H1 (cell line): ENCODE measurements at regions not wholly inside any gene's neighbourhood (a gene's known extent, or its start where the extent isn't known, plus 50 kb on each side); places are given as distances from the start of the nearest gene placed in this dataset.

Experiments used
- CTCF ChIA-PET: fragments of 300-600 bp; sonication (Branson Sonifier 250); formaldehyde crosslinking; loops from one replicate; lab custom pipeline; 2021; ENCODE audit not compliant: partially characterized antibody; lab: Charles Lee
- POLR2A ChIA-PET: fragments of 300-600 bp; sonication (Branson Sonifier 250); formaldehyde crosslinking; loops from one replicate; lab custom pipeline; 2021; ENCODE audit warnings: inconsistent platforms; ENCODE audit not compliant: partially characterized antibody; lab: Charles Lee
- DNase-seq, 2 experiments: peaks; one replicate each; pipeline versions ENCODE4 v3.0.0 to v3.0.0-alpha.2; 2010 to 2022; ENCODE audit warnings: low spot score in 2 of 2, low read depth in 1 of 2, mixed read lengths in 1 of 2
- FAIRE-seq: peaks from 2 replicates; lab custom pipeline; 2011; peaks lifted over from hg19 to GRCh38; lab: Jason Lieb, UNC
- H2AFZ ChIP-seq: 2 replicates; pipeline ENCODE4 v1.8.1; 2012; ENCODE audit warnings: low read length, inconsistent platforms
- H2AK5ac ChIP-seq: 2 replicates; pipeline ENCODE4 v1.6.1; 2013; ENCODE audit warnings: low read depth, low read length
- H2BK120ac ChIP-seq: replicated peaks from 2 replicates; pipeline ENCODE3; 2013; ENCODE audit warnings: low read depth, low read length, inconsistent platforms
- H2BK12ac ChIP-seq: 2 replicates; pipeline ENCODE4 v1.6.1; 2013; ENCODE audit warnings: low read depth, low read length
- H2BK15ac ChIP-seq: 2 replicates; pipeline ENCODE4 v1.6.1; 2013; ENCODE audit warnings: low read length
- H2BK20ac ChIP-seq: 2 replicates; pipeline ENCODE4 v1.6.1; 2013; ENCODE audit warnings: low read length
- H2BK5ac ChIP-seq: 2 replicates; pipeline ENCODE4 v1.6.1; 2013; ENCODE audit warnings: low read depth, low read length
- H3K14ac ChIP-seq: 2 replicates; pipeline ENCODE4 v1.6.1; 2013; ENCODE audit warnings: inconsistent platforms; ENCODE audit not compliant: insufficient read length
- H3K18ac ChIP-seq: 2 replicates; pipeline ENCODE4 v1.6.1; 2013; ENCODE audit warnings: low read length; ENCODE audit errors: extremely low read depth
- H3K23ac ChIP-seq: 2 replicates; pipeline ENCODE4 v1.6.1; 2013; ENCODE audit warnings: inconsistent platforms; ENCODE audit not compliant: insufficient read length
- H3K23me2 ChIP-seq: 2 replicates; pipeline ENCODE4 v1.6.1; 2013; ENCODE audit warnings: low read depth, low read length
- H3K27ac ChIP-seq: 2 replicates; pipeline ENCODE4 v1.6.1; 2011; ENCODE audit warnings: low read depth, low read length, inconsistent platforms
- H3K27me3 ChIP-seq, 4 experiments: replicated peaks in 1 of 4; 1 replicate in 1 of 4; 2 replicates in 3 of 4; pipeline versions ENCODE4 v1.6.1 to v1.8.1; 2011 to 2013; ENCODE audit warnings: low read length in 3 of 4, mild to moderate bottlenecking in 3 of 4, inconsistent platforms in 2 of 4, mixed read lengths in 2 of 4, moderate library complexity in 1 of 4; ENCODE audit not compliant: control insufficient read depth in 3 of 4, insufficient read depth in 3 of 4; ENCODE audit errors: extremely low read depth in 1 of 4
- H3K36me3 ChIP-seq, 4 experiments: 2 replicates each; pipeline versions ENCODE4 v1.6.1 to v1.8.1; 2011 to 2013; ENCODE audit warnings: mild to moderate bottlenecking in 4 of 4, low read length in 3 of 4, moderate library complexity in 2 of 4, control low read depth in 1 of 4, inconsistent platforms in 1 of 4; ENCODE audit not compliant: insufficient read depth in 4 of 4, control insufficient read depth in 2 of 4
- H3K4ac ChIP-seq: replicated peaks from 2 replicates; pipeline ENCODE3; 2013; ENCODE audit warnings: low read length, low read depth, mixed read lengths, inconsistent platforms; ENCODE audit not compliant: insufficient read length
- H3K4me1 ChIP-seq, 4 experiments: replicated peaks in 1 of 4; 1 replicate in 1 of 4; 2 replicates in 3 of 4; pipeline versions ENCODE4 v1.6.1 to v1.8.1; 2011 to 2013; ENCODE audit warnings: low read length in 3 of 4, inconsistent platforms in 2 of 4, mixed read lengths in 1 of 4; ENCODE audit not compliant: insufficient read depth in 4 of 4, control insufficient read depth in 3 of 4
- H3K4me2 ChIP-seq, 2 experiments: 2 replicates each; pipeline versions ENCODE4 v1.6.1 to v1.8.1; 2011 to 2013; ENCODE audit warnings: low read depth in 2 of 2, low read length in 2 of 2, control low read depth in 1 of 2, inconsistent platforms in 1 of 2, mild to moderate bottlenecking in 1 of 2; ENCODE audit not compliant: insufficient read depth in 1 of 2
- H3K4me3 ChIP-seq, 4 experiments: fragments of 200-600, 300-600 bp in 1 of 4; sonication (generic), shearing (Covaris generic), sonication (Bioruptor Twin) in 1 of 4; 2 replicates each; pipeline versions ENCODE4 v1.5.1 to v1.8.1; 2011 to 2016; ENCODE audit warnings: low read length in 4 of 4, low read depth in 3 of 4, control low read depth in 2 of 4, inconsistent platforms in 2 of 4, mild to moderate bottlenecking in 2 of 4, mixed read lengths in 1 of 4, moderate library complexity in 1 of 4; ENCODE audit not compliant: insufficient read depth in 2 of 4; ENCODE audit errors: extremely low read depth in 1 of 4
- H3K56ac ChIP-seq: replicated peaks from 2 replicates; pipeline ENCODE3; 2013; ENCODE audit warnings: low read depth, mild to moderate bottlenecking, mixed read lengths, low read length, inconsistent platforms; ENCODE audit not compliant: insufficient read length
- H3K79me1 ChIP-seq: 2 replicates; pipeline ENCODE4 v1.6.1; 2013; ENCODE audit warnings: low read depth, low read length, control low read depth
- H3K79me2 ChIP-seq, 2 experiments: 2 replicates each; pipeline versions ENCODE4 v1.6.1 to v1.8.1; 2012 to 2013; ENCODE audit warnings: low read length in 2 of 2, mild to moderate bottlenecking in 2 of 2, inconsistent platforms in 1 of 2; ENCODE audit not compliant: insufficient read depth in 2 of 2, control insufficient read depth in 1 of 2
- H3K9ac ChIP-seq, 4 experiments: replicated peaks in 1 of 4; 1 replicate in 1 of 4; 2 replicates in 3 of 4; pipeline versions ENCODE4 v1.6.1 to v1.8.1; 2011 to 2013; ENCODE audit warnings: low read depth in 3 of 4, low read length in 3 of 4, control low read depth in 2 of 4, mild to moderate bottlenecking in 2 of 4, moderate library complexity in 2 of 4, inconsistent platforms in 1 of 4; ENCODE audit errors: extremely low read depth in 1 of 4
- H3K9me3 ChIP-seq, 2 experiments: 2 replicates each; pipeline versions ENCODE4 v1.6.1 to v1.8.1; 2012 to 2013; ENCODE audit warnings: mild to moderate bottlenecking in 2 of 2, moderate library complexity in 2 of 2, control low read depth in 1 of 2, inconsistent platforms in 1 of 2, low read depth in 1 of 2, low read length in 1 of 2, mixed read lengths in 1 of 2; ENCODE audit not compliant: insufficient read depth in 2 of 2
- H4K20me1 ChIP-seq, 2 experiments: replicated peaks in 1 of 2; 2 replicates each; pipeline versions ENCODE3 to v1.8.1; 2011 to 2013; ENCODE audit warnings: inconsistent platforms in 2 of 2, low read length in 2 of 2, mild to moderate bottlenecking in 1 of 2; ENCODE audit not compliant: insufficient read depth in 2 of 2, control insufficient read depth in 1 of 2
- H4K5ac ChIP-seq: 2 replicates; pipeline ENCODE4 v1.6.1; 2013; ENCODE audit warnings: low read length, low read depth, mixed read lengths, inconsistent platforms; ENCODE audit not compliant: insufficient read length
- H4K8ac ChIP-seq: 2 replicates; pipeline ENCODE4 v1.8.0; 2013; ENCODE audit warnings: mild to moderate bottlenecking, moderate library complexity, low read length, inconsistent platforms; ENCODE audit not compliant: insufficient read depth; ENCODE audit errors: extremely low read depth
- H4K91ac ChIP-seq: replicated peaks from 2 replicates; pipeline ENCODE3; 2013; ENCODE audit warnings: low read length, mixed read lengths, inconsistent platforms; ENCODE audit not compliant: insufficient read length
- BACH1 ChIP-seq: IDR thresholded peaks from 2 replicates; pipeline ENCODE4 v1.6.1; 2012; ENCODE audit warnings: low read length, improper control_type of control experiment
- CTCF ChIP-seq, 3 experiments: IDR thresholded peaks; 1 replicate in 2 of 3; 2 replicates in 1 of 3; pipeline versions ENCODE4 v1.5.1 to v1.6.1; 2011; ENCODE audit warnings: low read length in 3 of 3, mild to moderate bottlenecking in 3 of 3, inconsistent platforms in 2 of 3, low read depth in 1 of 3, moderate library complexity in 1 of 3; ENCODE audit not compliant: insufficient read depth in 1 of 3; ENCODE audit errors: control extremely low read depth in 1 of 3
- RAD21 ChIP-seq, 2 experiments: IDR thresholded peaks in 1 of 2; conservative IDR thresholded peaks in 1 of 2; 2 replicates each; pipeline ENCODE4 v1.6.1; 2011; ENCODE audit warnings: low read depth in 2 of 2, low read length in 2 of 2, improper control_type of control experiment in 1 of 2, inconsistent platforms in 1 of 2, mild to moderate bottlenecking in 1 of 2, moderate library complexity in 1 of 2
- SAP30 ChIP-seq: fragments of 300-600 bp; sonication (generic); IDR thresholded peaks from 2 replicates; pipeline ENCODE4 v1.7.1; 2012; ENCODE audit warnings: low read length, moderate library complexity, mild to moderate bottlenecking, inconsistent platforms; ENCODE audit not compliant: insufficient read depth, insufficient replicate concordance
- SP1 ChIP-seq: IDR thresholded peaks from 2 replicates; pipeline ENCODE4 v1.6.1; 2011; ENCODE audit warnings: low read depth, low read length
- TEAD4 ChIP-seq: IDR thresholded peaks from 2 replicates; pipeline ENCODE4 v1.6.1; 2012; ENCODE audit warnings: low read depth, low read length, inconsistent platforms, mixed read lengths
- WGBS, 2 experiments: shearing (Covaris generic) in 1 of 2; methylation state at CpG; one replicate each; pipeline versions ENCODE4 v1.1.6 to v1.1.7; 2013 to 2015; ENCODE audit warnings: low lambda C conversion rate in 2 of 2, mixed read lengths in 2 of 2, inconsistent platforms in 1 of 2, low coverage in 1 of 2, missing lambda C conversion rate in 1 of 2; ENCODE audit not compliant: insufficient replicate concordance in 2 of 2, insufficient coverage in 1 of 2, insufficient read length in 1 of 2; ENCODE audit errors: extremely low coverage in 1 of 2, missing lambda C conversion rate in 1 of 2; 5-methylcytosine and 5-hydroxymethylcytosine counted together

- no peak for DNase-seq
- H3K9me3 ChIP-seq: no peaks in the 10 kb centered on the region
- no peak overlapping the region for H3K18ac ChIP-seq
- H3K9ac ChIP-seq: no peak overlapping the region
- no peak overlapping the region for H2BK120ac ChIP-seq
- no peak overlapping the region for H2BK5ac ChIP-seq
- no peak overlapping the region for H2AK5ac ChIP-seq
- no peaks in the 10 kb centered on the region; the same call in 1 of the 2 replicates for H3K23me2 ChIP-seq
- H3K36me3 ChIP-seq: no peaks in the 10 kb centered on the region
- 89% methylated on average over 2 of the region's 2 CpGs; no CpG with 5 or more reads in 1 of the 2 experiments for WGBS, 2 experiments
- H2AFZ ChIP-seq: no peak overlapping the region
- ChIA-PET CTCF (interaction anchor here (1.5 to 4.0 kb wide), 3 partner anchors 12 to 22 kb away, joined by 3 to 20 read pairs (median 8); no protein-coding TSS in a partner anchor), POLR2A (no interaction called here)
- no peak overlapping the region for H3K23ac ChIP-seq
- peak; percentile 24 to 26 (median 26); a peak in 3 of 4 replicates for TF ChIP-seq CTCF (IDR thresholded peaks at IDR 0.05; ENCODE audit: control extremely low read depth in 1 of 3, insufficient read depth in 1 of 3, low read depth in 1 of 3, low read length in 3 of 3)
- TF ChIP-seq TEAD4: no peak
- TF ChIP-seq RAD21 (IDR thresholded peaks at IDR 0.05 in 1 of 2, conservative IDR thresholded peaks at IDR 0.05 in 1 of 2; ENCODE audit: low read depth in 2 of 2, low read length in 2 of 2): peak; percentile 17 to 34; a peak in 2 of 4 replicates
- no peak for TF ChIP-seq BACH1
- TF ChIP-seq SAP30: no peak
- TF ChIP-seq SP1: no peak
- H2BK12ac ChIP-seq: no peak overlapping the region
- no peak overlapping the region for H4K91ac ChIP-seq
- H3K4me2 ChIP-seq: no peak overlapping the region
- H3K4me1 ChIP-seq: peaks cover 0 to 3% (median under 1%) of the 10 kb centered on the region in 4 experiments; a peak in 1 of 7 replicates
- no peak overlapping the region for H4K5ac ChIP-seq
- H3K4me3 ChIP-seq: no peak overlapping the region
- no peaks in the 10 kb centered on the region for H3K79me1 ChIP-seq
- H4K8ac ChIP-seq: no peak overlapping the region
- no peaks in the 10 kb centered on the region for H3K27me3 ChIP-seq
- H2BK15ac ChIP-seq: no peak overlapping the region
- H2BK20ac ChIP-seq: no peak overlapping the region
- no peak overlapping the region for H3K27ac ChIP-seq
- H3K79me2 ChIP-seq: no peaks in the 10 kb centered on the region
- no peak overlapping the region for H3K14ac ChIP-seq
- no peak for FAIRE-seq
- H3K4ac ChIP-seq: no peak overlapping the region
- no peak overlapping the region for H3K56ac ChIP-seq
- no peaks in the 10 kb centered on the region for H4K20me1 ChIP-seq
Measured at GRCh38 chr5:107269256-107269655, 401.5 kb downstream of the EFNA5 start.
